Thyroid gland (tissue), 4 donors: ENCODE measurements at regions not wholly inside any gene's neighbourhood (a gene's known extent, or its start where the extent isn't known, plus 50 kb on each side); places are given as distances from the start of the nearest gene placed in this dataset.

Experiments used
- DNase-seq, 2 donors: peaks; one replicate each; pipeline ENCODE4 v3.0.0-alpha.2; 2019
- H3K27ac ChIP-seq, 3 donors: fragments of 200-600 bp; sonication (generic); 1 replicate in 2 of 3; 2 replicates in 1 of 3; pipeline ENCODE4 v1.5.1; 2016 to 2019; ENCODE audit warnings: mild to moderate bottlenecking in 1 of 3, moderate library complexity in 1 of 3
- H3K27me3 ChIP-seq: fragments of 200-600 bp; sonication (generic); one replicate; pipeline ENCODE4 v1.5.1; 2019
- H3K36me3 ChIP-seq, 2 donors: fragments of 200-600 bp; sonication (generic); one replicate each; pipeline ENCODE4 v1.5.1; 2016 to 2019
- H3K4me1 ChIP-seq, 2 donors: fragments of 200-600 bp; sonication (generic); one replicate each; pipeline ENCODE4 v1.5.1; 2017 to 2019
- H3K4me3 ChIP-seq, 3 donors: fragments of 200-600 bp; sonication (generic); replicated peaks in 1 of 3; 1 replicate in 2 of 3; 2 replicates in 1 of 3; pipeline ENCODE4 v1.5.1; 2016; ENCODE audit warnings: mild to moderate bottlenecking in 1 of 3
- H3K9me3 ChIP-seq: fragments of 200-600 bp; sonication (generic); one replicate; pipeline ENCODE4 v1.5.1; 2017
- CTCF ChIP-seq, 6 experiments: fragments of 200-600 bp in 3 of 6; fragments of 450-650 bp in 3 of 6; sonication (generic) in 3 of 6; IDR thresholded peaks; one replicate each; pipeline ENCODE4 v1.5.1; 2016 to 2019; ENCODE audit warnings: antibody characterized with exemption in 6 of 6, mild to moderate bottlenecking in 2 of 6, inconsistent platforms in 1 of 6, moderate library complexity in 1 of 6
- POLR2A ChIP-seq, 2 donors: fragments of 450-650 bp; IDR thresholded peaks; one replicate each; pipeline ENCODE4 v1.6.1; 2017; ENCODE audit warnings: antibody characterized with exemption in 2 of 2, mild to moderate bottlenecking in 2 of 2, moderate library complexity in 1 of 2
- WGBS, 2 donors: methylation state at CpG; one replicate each; pipeline ENCODE4 v1.1.5; 2017; 5-methylcytosine and 5-hydroxymethylcytosine counted together
- intact Hi-C: fragments of 100-400 bp; cut with DNase I; formaldehyde crosslinking; loops from one replicate; pipeline ENCODE4 v1.15.1; 2023

GRCh38 chr10:118216571-118217170 lies 125.5 kb downstream of the FAM204A start:
- Histone ChIP-seq H3K4me1 (no peaks in the 10 kb centered on the region), H3K36me3 (no peaks in the 10 kb centered on the region), H3K27me3 (no peaks in the 10 kb centered on the region), H3K4me3 (no peak overlapping the region), H3K27ac (no peak overlapping the region), H3K9me3 (no peaks in the 10 kb centered on the region)
- 84% methylated on average over 3 of the region's 3 CpGs for WGBS, 2 donors
- intact Hi-C loops, result no loop called here
- no peak for DNase-seq
- TF ChIP-seq CTCF (IDR thresholded peaks at IDR 0.05), result no peak
- no peak for TF ChIP-seq POLR2A (IDR thresholded peaks at IDR 0.05)

DNA sequence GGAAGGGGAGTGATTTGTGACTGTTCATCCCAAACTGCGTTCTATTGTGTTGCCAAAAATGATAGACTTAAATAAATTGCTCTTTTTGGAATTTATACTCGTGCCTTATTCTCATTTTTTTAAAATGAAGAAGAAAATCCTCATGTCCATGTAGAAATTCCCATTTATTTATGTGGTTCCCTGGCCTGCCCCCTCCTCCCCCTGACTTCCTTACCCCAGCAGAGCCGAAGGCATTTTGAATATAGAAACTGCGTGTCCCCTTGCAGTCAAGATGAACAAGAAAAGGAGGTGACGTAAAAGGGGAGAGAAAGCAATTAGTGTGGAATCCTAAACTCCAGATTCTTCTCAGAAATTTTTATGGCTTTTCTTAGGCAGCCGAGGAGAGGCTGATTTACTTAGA lies 126.1 kb downstream of the FAM204A start:
- DNase-seq, result no peak
- Histone ChIP-seq H3K36me3 (no peaks in the 10 kb centered on the region), H3K27me3 (no peaks in the 10 kb centered on the region), H3K4me3 (no peak overlapping the region), H3K4me1 (no peaks in the 10 kb centered on the region), H3K27ac (no peak overlapping the region), H3K9me3 (no peaks in the 10 kb centered on the region)
- 75 to 76% methylated on average over 6 of the region's 6 CpGs for WGBS, 2 donors
- intact Hi-C loops, result no loop called here
- TF ChIP-seq CTCF (IDR thresholded peaks at IDR 0.05), result no peak

- Histone ChIP-seq H3K9me3 (no peaks in the 10 kb centered on the region), H3K4me1 (no peaks in the 10 kb centered on the region), H3K4me3 (no peak overlapping the region), H3K36me3 (no peaks in the 10 kb centered on the region), H3K27ac (no peak overlapping the region), H3K27me3 (no peaks in the 10 kb centered on the region)
- no peak for TF ChIP-seq CTCF (IDR thresholded peaks at IDR 0.05)
- no peak for TF ChIP-seq POLR2A (IDR thresholded peaks at IDR 0.05)
- intact Hi-C loops, result no loop called here
- 88 to 91% methylated on average over 3 of the region's 3 CpGs for WGBS, 2 donors
- no peak for DNase-seq
These were observed 127.3 kb downstream of the FAM204A start for GRCh38 chr10:118214776-118215175.

DNA sequence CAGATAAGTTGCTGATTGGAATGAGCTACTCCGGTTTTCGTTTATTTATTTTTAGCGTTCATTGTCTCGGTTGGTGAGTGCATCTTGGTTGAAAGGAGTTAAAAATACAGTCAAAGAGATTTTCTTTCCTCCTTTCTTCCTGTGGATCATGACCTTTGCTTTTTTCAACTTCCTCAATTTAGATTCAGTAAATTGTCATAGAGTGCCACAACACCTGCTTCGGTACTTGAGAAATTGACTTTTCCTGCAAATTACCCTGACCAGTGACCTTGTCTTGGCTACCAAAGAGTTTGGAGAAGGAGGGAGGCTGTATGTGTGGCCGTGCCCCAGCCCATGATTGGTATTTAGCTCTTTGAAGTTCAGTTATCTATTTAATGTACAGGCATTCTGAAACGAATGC lies 128.7 kb downstream of the FAM204A start:
- Histone ChIP-seq H3K36me3 (no peaks in the 10 kb centered on the region), H3K27me3 (no peaks in the 10 kb centered on the region), H3K27ac (no peak overlapping the region), H3K4me1 (no peaks in the 10 kb centered on the region), H3K4me3 (no peak overlapping the region), H3K9me3 (no peaks in the 10 kb centered on the region)
- intact Hi-C loops, result no loop called here
- no peak for TF ChIP-seq CTCF (IDR thresholded peaks at IDR 0.05)
- TF ChIP-seq POLR2A (IDR thresholded peaks at IDR 0.05), result no peak
- DNase-seq, result no peak
- 48 to 58% methylated on average over 7 of the region's 7 CpGs for WGBS, 2 donors

GRCh38 chr10:118210276-118210675 lies 131.8 kb downstream of the FAM204A start:
- Histone ChIP-seq H3K27me3 (no peaks in the 10 kb centered on the region), H3K4me3 (no peak overlapping the region), H3K4me1 (no peaks in the 10 kb centered on the region), H3K27ac (no peak overlapping the region), H3K9me3 (no peaks in the 10 kb centered on the region), H3K36me3 (no peaks in the 10 kb centered on the region)
- intact Hi-C loops, result no loop called here
- no peak for DNase-seq
- TF ChIP-seq CTCF (IDR thresholded peaks at IDR 0.05), result no peak
- no peak for TF ChIP-seq POLR2A (IDR thresholded peaks at IDR 0.05)
- WGBS, 2 donors, result 88 to 94% methylated on average over 2 of the region's 2 CpGs
